Central memory CD4-positive, alpha-beta T cell (primary cell): ENCODE measurements at regions not wholly inside any gene's neighbourhood (a gene's known extent, or its start where the extent isn't known, plus 50 kb on each side); places are given as distances from the start of the nearest gene placed in this dataset.
"Not testable (repeated sequence)": the region's sequence is repeated elsewhere in the genome, so short reads cannot be mapped to it uniquely, and the experiment has no call there.

ENCODE experiments used
- DNase-seq: peaks from one replicate; pipeline ENCODE4 v3.0.0; 2022

DNA sequence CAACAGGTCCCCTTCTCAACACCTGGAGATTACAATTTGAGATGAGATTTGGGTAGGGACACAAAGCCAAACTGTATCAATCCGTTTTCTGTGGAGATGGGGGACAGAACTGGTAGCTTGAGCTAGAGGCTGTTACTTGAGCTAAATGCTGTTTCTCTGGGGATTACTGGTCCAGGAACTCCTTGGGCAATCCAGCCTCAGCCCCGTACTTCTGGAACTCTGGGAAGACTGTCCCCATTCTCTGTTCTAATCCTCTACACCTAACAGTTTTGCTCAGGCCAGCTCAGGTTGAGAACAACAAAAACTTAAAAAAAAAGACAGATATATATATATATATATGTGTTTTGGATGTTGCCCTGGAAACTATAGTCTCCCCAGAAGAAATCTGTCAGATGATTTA is 255.0 kb downstream of the GOLGA6L6 start:
- DNase-seq, result not testable (repeated sequence)

DNA sequence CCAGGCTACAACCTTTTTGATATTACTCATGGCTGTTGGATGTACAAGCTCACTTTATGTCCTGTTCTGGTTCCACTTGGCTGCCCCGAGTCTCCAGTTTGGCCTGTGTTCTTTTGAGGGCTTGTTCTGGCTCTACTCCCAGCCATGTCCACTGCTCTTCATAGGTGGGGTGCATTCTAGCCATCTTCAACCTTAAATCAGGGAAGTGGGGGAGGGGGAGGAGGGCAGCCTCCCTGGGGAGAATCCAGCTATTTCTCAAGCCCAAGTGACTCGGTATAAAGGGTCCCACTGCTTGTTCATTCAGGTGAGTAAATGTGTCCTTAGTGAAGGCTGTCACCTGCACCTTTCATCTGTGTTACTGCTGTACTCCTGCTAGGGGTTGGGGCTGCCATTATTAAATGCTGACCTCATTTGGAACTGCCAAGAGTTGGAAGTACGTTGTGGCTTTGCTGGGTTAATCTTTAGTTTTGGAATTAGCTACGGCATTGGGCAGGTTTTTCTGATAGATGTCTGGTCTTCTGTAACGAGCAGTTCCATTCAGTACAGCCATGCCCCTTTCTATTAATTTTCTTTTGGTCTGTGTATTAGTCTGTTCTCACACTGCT is 255.8 kb downstream of the GOLGA6L6 start:
- not testable (repeated sequence) for DNase-seq

DNA sequence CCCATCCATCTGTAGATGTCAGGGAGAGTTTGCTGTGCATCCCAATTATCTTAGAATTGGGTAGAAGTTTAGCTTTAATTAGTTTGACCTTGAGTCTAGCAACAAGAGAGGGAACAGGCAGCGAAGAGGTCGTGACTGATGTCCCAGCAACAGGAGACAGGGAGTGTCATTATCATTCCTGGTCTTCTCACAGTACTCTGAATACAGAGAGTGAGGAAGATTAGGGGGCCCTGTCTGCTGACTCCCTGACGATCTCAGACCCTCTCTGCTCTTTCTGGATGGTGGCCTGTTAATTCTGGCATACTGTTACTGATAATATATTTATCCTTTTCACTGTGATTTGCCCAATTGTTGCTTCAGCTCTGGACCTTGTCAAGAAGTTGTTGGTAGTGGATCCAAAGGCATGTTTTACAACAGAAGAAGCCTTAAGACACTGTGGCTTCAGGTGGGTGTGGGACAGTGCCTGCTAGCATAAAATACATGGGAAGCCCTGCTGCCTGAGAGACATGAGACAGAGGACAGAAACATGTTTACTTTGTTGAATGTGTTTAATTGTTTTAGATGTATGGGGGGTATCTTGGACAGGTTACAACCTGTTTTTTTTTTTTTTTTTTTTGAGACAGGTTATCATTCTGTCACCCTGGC is 256.6 kb downstream of the GOLGA6L6 start:
- DNase-seq, result not testable (repeated sequence)

DNA sequence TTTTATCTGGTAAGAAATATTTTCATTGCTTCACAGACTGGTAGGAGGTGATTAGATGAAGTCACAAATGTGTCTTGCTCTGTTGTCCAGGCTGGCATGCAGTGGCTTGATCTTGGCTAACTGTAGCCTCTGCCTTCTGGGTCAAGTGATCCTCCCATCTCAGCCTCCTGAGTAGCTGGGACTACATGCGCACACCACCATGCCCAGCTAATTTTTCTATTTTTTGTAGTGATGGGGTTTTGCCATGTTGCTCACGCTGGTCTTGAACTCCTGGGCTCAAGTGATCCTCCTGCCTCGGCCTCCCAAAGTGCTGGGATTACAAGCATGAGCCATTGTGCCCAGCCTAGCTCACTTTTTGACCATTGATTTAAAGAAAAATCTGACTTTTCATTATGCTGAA is 257.9 kb downstream of the GOLGA6L6 start:
- DNase-seq, result not testable (repeated sequence)

DNA sequence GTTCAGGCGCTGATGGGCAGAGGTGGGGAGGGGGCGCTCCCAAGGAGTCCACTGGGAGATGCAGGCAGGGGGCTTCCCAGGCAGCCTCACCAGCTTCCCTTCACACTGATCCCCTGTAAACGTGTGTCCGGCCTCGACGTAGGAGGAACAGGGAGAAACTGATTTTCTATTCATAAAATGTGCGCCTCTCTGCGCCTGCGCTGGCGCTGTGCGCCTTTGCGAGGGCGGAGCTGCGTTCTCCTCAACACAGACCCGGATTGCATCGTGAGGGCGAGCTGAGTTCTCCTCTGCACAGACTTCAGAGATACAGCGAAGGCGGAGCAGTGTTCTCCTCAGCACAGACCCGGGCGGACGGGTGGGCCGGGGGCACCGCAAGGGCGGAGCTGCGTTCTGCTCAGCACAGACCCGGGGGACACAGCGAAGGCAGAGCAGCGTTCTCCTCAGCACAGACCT is 259.1 kb downstream of the GOLGA6L6 start:
- DNase-seq, result not testable (repeated sequence)

DNA sequence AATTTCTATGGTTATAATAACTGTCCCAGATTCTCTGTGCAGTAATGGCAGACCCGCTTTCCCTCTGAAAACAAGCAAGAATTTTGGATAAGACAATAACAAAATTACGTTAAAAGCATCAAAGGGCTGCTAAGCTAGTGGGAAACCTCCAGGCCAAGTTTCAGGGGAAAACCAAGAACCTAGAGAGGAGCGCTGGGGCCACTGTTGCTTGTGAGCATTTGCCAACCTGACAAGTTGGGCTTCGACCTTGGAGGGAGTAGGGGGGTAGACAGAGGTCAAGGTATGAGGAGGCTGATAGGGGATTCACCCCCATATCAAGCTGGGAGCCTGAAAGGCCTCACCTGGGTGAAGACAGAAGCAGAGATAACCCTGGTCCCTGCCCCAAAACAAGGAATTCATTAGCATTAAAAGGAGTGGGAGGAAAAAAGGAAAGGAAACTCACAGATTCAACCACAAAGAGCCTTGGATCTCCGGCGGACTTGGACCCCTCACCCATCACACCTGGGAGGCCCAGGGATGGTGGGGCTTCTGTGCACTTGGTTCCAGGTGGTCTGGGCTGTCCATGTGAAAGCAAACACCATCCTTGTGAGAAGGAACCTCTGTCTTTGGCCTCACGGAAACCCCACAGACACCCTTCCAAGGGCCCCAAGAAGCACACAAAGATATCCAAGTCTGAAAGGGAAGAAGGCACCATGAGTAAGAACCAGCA is 259.9 kb downstream of the GOLGA6L6 start:
- DNase-seq, result not testable (repeated sequence)

DNA sequence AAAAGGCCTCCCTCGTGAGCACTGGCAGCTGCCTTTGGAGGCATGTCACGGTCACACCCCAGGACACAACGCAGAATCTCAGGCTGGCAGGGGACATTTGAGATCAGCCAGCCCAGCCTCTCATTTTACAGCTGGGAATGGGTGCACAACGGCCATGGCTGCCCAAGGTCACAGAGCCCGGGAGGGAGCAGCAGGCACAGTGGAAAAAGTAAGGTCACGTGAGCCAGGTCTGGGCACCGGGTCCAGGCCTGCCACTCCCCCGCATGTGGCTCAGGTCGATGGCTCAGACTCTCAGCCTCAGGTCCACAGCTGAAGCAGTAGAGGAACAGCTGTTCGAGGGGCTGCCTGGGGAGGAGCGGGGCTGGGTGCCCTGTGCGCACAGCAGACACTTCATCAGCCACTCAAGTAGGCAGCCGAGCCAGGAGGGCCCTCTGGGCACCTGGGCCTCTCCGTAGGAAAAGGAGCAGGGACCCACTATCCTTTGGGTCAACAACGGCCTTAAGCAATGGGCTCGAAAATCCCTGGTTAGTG is 260.6 kb downstream of the GOLGA6L6 start:
- no peak for DNase-seq

DNA sequence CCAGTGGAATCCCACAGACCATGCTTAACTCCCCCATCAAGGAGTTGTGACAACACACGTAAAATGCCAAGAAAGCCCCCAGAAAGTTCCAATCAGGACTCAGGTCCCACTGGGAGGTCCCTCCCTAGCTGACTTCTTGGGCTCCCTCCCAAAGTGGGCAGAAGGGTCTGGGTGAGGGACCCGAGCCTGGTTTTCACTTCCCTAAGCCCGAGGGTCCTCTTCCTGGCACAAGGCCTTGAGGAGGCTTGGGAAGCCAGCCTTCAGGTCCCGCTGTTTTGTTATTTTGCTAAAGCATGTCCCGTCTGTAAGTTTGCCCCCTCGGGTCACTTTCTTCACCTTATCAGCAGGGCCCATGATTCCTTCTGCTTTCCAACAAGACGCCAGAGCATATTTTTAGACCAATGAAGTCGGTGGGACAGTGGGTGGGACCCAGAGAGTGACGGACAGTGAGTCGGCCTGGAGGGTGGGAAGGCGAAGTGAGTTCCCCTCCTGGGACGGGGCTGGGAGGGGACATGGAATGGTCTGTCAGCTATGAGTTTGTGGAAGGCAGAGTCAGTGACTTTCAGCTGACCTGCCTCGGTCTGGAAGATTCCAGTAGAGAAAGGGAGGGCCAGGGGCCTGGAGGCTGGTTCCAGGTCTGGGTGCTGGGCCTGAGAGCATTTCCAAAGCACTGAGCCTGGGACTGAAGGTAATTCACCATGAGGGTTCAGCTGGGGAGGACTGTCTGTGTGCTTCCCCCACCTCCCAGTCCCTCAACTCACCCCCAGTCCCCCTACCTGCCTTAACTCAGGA is 261.3 kb downstream of the GOLGA6L6 start:
- not testable (repeated sequence) for DNase-seq

DNA sequence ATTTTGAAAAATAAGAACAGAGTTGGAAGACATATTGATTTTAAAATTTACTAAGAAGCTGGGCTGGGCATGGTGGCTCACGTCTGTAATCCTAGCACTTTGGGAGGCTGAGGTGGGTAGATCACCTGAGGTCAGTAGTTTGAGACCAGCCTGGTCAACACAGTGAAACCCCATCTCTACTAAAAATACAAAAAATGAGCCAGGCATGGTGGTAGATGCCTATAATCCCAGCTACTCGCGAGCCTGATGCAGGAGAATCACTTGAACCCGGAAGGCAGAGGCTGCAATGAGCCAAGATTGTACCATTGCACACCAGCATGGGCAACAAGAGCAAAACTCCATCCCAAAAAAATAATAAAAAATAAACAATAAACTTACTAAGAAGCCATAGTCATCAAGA is 262.5 kb downstream of the GOLGA6L6 start:
- DNase-seq, result not testable (repeated sequence)

DNA sequence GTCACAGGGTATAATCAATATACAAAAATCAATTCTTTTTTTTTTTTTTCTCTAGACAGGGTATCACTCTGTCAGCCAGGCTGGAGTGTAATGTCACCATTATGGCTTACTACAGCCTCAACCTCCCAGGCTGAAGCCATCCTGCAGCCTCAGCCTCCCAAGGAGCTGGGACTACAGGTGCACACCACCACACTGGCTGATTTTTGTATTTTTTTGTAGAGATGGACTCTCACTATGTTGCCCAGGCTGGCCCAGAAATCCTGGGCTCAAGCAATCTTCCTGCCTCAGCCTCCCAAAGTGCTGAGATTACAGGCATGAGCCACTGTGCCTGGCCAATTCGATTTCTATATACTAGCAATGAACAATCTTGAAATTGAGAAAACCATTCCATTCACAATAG is 263.2 kb downstream of the GOLGA6L6 start:
- DNase-seq, result not testable (repeated sequence)

DNA sequence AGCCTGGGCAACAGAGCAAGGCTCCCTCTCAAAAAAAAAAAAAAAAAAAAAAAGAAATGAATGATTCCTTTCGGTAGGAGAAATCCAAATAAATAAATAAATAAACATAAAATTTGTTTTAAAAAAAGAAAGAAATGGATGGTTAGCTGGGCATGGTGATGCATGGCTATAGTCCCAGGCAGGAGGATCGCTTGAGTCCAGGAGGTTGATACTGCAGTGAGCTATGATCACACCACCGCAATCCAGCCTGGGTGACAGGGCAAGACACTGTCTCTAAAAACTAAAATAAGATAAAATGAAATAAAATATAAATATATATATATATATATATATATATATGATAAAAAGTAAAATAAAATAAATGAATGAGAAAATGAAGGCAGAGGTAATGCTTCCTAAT is 264.1 kb downstream of the GOLGA6L6 start:
- not testable (repeated sequence) for DNase-seq

DNA sequence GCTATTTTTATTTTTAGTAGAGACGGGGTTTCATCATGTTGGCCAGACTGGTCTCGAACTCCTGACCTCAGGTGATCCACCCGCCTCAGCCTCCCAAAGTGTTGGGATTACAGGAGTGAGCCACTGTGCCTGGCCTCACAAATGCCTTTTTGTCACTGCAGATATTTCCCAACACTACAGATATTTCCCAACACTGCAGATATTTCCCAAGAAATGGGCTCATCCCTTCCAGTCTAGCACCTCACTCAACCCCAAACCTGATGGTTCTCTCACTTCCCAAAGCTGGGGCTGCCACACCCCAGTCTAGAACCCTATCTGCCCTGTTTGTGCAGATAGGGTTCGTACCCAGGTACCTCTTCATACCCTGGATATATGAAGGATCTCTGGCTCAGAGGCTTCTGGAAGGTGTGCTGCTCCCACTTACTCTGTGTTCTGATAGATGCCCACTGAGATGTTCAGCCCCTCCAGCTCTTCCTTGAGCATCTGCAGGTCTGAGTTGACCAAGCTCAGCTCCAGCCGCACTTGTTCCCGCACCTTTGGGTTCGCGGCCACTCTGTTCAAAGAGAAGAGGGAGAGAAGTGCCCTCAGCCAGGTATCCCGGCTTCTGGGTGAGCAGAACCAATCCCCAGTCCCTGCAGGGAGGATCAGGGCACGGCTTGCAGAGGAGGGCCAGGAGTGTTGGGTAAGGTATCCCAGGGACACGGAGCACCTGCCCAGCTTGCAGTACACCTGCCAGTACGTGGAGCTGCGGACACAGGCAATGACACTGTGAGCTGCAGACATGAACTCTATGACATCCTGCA is 265.1 kb downstream of the GOLGA6L6 start:
- not testable (repeated sequence) for DNase-seq

DNA sequence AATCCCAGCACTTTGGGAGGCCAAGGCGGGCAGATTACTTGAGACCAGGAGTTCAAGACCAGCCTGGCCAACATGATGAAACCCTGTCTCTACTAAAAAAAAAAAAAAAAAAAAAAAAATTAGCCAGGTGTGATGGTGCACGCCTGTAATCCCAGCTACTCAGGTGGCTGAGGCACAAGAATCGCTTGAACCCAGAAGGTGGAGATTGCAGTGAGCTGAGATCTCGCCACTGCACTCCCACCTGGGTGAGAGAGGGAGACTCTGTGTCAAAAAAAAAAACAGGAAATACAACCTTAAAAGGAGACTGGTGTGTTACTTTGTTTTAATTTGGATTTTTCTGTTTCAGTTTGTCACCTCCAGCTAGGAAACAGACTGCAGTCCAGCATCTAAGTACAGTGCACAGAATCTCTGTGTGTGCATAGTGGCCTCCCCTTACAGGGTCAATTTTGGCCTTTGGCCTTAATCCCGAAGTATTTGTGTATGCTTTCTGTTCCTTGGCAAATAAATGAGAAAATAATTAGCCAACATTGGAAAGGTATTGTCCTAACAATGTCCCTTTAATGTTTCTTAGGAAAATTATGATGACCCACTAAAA is 266.1 kb downstream of the GOLGA6L6 start:
- not testable (repeated sequence) for DNase-seq

DNA sequence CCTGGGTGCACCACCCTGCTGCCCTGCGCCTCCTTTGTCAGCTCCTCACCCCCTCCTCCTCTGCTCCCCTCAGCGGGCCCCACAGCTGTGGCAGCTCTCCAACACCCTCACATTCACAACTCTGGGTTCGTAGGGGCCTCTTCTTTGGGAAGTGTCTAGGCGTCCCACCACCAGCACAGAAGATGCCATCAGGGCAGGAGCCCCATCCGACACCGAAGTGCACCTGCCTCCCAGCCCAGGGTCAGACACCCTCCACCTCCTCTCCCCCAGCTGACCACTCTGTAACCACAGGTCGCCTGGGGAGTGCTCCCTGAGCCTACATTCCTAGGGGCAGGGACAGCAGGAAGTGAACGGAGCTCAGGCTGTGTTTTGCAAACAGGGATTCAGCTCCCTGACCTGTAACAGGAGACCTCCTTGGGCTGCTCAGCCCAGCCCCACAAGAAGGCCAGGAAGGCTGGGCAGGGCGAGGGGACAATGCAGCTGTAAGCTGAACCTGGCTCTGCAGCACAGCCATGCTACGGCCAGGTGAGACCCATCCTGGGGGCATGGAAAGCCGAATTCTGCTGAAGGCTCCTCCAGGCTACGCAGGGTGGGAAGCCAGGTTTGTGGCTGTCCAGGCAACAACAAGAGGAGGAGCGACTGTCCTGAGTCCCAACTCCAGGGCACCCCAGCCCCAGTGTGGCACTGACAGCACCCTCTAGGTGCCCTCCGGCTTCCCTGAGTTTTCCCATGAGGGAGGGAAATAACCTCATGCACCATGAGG is 269.0 kb downstream of the GOLGA6L6 start:
- no peak for DNase-seq

DNA sequence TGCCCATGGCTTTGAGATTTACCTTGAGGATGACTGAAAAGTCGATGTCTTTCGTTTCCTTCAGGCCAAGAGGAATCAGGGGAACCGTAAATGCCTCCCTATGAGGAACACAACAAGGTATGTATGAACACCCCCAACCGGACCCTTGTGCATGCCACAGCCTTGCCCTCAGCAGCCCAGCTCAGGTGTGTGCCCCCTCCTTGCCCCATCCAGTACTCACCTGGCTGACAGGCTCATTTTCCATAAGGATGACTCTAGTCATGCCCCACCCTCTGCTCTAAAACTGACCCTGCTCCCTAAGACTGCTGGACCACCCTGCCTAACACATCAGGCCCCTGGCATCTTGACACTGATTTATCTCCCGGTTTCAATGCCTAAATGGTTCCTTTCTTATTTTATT is 270.0 kb downstream of the GOLGA6L6 start:
- DNase-seq, result no peak

DNA sequence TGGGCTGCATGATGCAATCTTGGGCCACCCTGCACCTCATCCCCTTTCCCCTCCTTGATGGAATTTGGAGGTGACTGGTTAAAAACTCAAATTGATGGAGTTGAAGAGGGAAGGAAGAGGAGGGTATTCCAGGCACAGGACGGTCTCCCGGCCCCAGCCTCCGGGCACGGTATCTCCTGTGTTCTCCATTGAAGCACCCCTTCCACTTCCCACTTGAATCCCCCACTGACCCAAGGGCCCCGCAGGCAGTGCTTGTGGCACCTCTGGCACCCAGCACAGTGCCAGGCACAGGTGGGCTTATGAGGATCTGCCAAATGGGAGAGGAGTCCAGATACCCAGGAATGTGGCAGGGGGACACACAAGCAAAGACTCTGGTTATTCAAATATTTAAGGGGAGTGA is 271.6 kb downstream of the GOLGA6L6 start:
- DNase-seq, result not testable (repeated sequence)

DNA sequence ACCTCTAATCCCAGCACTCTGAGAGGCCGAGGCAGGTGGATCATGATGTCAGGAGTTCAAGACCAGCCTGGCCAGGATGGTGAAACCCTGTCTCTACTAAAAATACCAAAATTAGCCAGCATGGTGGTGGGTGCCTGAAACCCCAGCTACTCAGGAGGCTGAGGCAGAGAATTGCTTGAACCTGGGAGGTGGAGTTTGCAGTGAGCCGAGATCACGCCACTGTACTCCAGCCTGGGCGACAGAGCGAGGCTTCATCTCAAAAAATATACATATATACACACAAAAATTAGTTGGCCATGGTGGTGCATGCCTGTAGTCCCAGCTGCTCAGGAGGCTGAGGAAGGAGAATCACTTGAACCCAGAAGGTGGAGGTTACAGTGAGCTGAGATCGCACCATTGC is 273.6 kb downstream of the GOLGA6L6 start:
- DNase-seq, result not testable (repeated sequence)

DNA sequence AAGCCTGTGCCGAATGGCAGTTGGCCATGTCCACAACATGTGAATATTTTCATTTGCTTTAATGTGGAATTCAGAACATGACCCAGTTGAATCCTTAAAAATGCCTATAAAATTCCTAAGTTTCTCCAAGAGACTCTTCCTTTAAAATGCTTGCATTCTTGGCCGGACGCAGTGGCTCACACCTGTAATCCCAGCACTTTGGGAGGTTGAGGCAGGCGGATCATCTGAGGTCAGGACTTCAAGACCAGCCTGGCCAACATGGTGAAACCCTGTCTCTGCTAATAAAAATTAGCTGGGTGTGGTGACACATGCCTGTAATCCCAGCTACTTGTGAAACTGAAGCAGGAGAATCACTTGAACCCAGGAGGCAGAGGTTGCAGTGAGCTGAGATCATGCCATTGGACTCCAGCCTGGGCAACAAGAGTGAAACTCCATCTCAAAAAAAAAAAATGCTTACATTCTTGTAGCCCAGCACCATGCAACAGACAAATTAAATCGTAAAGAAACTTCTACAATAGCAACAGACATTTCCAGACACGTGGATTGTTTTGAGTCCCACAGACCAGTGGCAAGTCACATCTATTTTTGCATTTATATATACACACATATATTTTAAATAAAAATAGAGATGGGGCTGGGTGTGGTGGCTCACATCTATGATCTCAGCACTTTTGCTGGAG is 274.4 kb downstream of the GOLGA6L6 start:
- DNase-seq, result not testable (repeated sequence)

DNA sequence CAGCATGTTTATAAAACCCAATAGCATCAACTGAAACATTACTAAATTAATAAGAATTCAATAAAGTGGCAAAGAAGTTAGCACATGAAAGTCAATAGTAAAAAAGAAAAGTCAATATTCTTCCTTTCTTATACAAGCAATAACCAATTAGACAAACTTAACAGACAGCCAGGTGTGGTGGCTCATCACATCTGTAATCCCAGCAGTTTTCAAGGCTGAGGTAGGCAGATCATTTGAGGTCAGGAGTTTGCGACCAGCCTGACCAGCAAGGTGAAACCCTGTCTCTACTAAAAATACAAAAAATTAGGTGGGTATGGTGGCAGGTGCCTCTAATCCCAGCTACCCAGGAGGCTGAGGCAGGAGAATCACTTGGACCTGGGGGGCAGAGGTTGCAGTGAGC is 275.9 kb downstream of the GOLGA6L6 start:
- DNase-seq, result not testable (repeated sequence)
